ENCODE measurements at regions not wholly inside any gene's neighbourhood (a gene's known extent, or its start where the extent isn't known, plus 50 kb on each side); places are given as distances from the start of the nearest gene placed in this dataset.

DNA sequence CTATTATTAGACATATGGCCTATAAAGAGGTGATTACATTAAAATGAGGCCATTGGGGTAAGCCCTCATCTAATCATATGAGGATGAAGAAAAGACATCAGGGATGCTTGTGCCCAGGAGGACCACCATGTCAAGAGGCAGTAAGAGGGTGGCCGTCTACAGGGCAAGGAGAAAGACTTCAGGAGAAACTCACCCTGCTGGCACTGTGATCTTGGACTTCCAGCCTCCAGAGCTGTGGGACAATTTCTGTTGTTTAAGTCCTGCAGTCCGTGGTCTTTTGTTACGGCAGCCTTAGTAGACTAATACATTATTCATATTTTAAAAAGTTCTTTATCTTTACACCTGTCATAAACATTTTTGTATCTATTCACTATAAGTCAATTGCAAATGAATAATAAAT lies 290.0 kb downstream of the PRL start:
- Histone ChIP-seq H3K4me1 (ENCODE audit: control insufficient read depth in 1 of 2, insufficient read depth in 2 of 2, low read length in 2 of 2) (no peaks in the 10 kb centered on the region), H3K9me3 (ENCODE audit: control insufficient read depth, low read length) (no peaks in the 10 kb centered on the region), H3K4me3 (ENCODE audit: low read length in 2 of 2) (no peak overlapping the region), H3K27me3 (ENCODE audit: control insufficient read depth in 1 of 2, insufficient read depth in 2 of 2, low read length in 1 of 2) (no peaks in the 10 kb centered on the region), H3K27ac (ENCODE audit: low read depth in 1 of 2, low read length in 2 of 2) (no peak overlapping the region), H3K36me3 (ENCODE audit: control insufficient read depth in 1 of 2, insufficient read depth in 2 of 2, low read length in 1 of 2) (no peaks in the 10 kb centered on the region)
- ATAC-seq (ENCODE audit: low FRiP score) (no peak), DNase-seq (no peak)
- intact Hi-C loops (cut with DNase I) = no loop called here
- WGBS, 2 donors = 81 to 97% methylated on average over 3 of the region's 3 CpGs

GRCh38 chr6:22007469-22007868 lies 289.4 kb downstream of the PRL start:
- 77 to 80% methylated on average over 3 of the region's 3 CpGs for WGBS, 2 donors
- no peak for DNase-seq
- intact Hi-C loops (cut with DNase I) = no loop called here

GRCh38 chr6:22008248-22008836 lies 288.5 kb downstream of the PRL start:
- no peaks in the 10 kb centered on the region for H3K36me3 ChIP-seq (ENCODE audit: control insufficient read depth in 1 of 2, insufficient read depth in 2 of 2, low read length in 1 of 2)
- DNase-seq (no peak), ATAC-seq (ENCODE audit: low FRiP score) (no peak)
- WGBS, 2 donors = 39 to 47% methylated on average over 3 of the region's 3 CpGs
- H3K27me3 ChIP-seq (ENCODE audit: control insufficient read depth in 1 of 2, insufficient read depth in 2 of 2, low read length in 1 of 2) = no peaks in the 10 kb centered on the region
- no peaks in the 10 kb centered on the region for H3K9me3 ChIP-seq (ENCODE audit: control insufficient read depth, low read length)
- H3K27ac ChIP-seq (ENCODE audit: low read depth in 1 of 2, low read length in 2 of 2) = no peak overlapping the region
- H3K4me1 ChIP-seq (ENCODE audit: control insufficient read depth in 1 of 2, insufficient read depth in 2 of 2, low read length in 2 of 2) = no peaks in the 10 kb centered on the region
- H3K4me3 ChIP-seq (ENCODE audit: low read length in 2 of 2) = no peak overlapping the region
- intact Hi-C loops (cut with DNase I) = no loop called here

More at GRCh38 chr6:22007469-22007868, 289.4 kb downstream of the PRL start:
- no peak overlapping the region for H3K27ac ChIP-seq (ENCODE audit: low read depth in 1 of 2, low read length in 2 of 2)
- no peaks in the 10 kb centered on the region for H3K27me3 ChIP-seq (ENCODE audit: control insufficient read depth in 1 of 2, insufficient read depth in 2 of 2, low read length in 1 of 2)
- H3K36me3 ChIP-seq (ENCODE audit: control insufficient read depth in 1 of 2, insufficient read depth in 2 of 2, low read length in 1 of 2) = no peaks in the 10 kb centered on the region
- no peak for ATAC-seq (ENCODE audit: low FRiP score)
- H3K4me1 ChIP-seq (ENCODE audit: control insufficient read depth in 1 of 2, insufficient read depth in 2 of 2, low read length in 2 of 2) = no peaks in the 10 kb centered on the region
- no peaks in the 10 kb centered on the region for H3K9me3 ChIP-seq (ENCODE audit: control insufficient read depth, low read length)
- H3K4me3 ChIP-seq (ENCODE audit: low read length in 2 of 2) = no peak overlapping the region

DNA sequence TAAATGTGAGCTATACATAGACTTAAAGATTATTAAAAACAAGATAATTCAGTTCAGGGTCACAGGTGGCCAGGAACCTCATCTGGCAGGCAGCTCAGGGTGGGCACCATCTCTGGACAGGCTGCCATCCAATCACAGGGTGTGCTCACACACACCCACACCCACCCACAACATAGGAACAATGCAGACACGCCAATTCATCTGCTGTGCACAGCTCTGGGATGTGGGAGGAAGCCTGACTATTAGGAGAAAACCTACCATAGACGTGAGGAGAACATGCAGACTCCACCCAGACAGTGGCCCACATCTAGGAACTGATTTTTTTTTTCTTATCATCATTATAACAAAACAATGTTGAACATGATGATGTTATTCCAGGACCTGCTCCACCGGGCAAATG lies 286.7 kb downstream of the PRL start:
- H3K4me1 ChIP-seq (ENCODE audit: control insufficient read depth in 1 of 2, insufficient read depth in 2 of 2, low read length in 2 of 2) = no peaks in the 10 kb centered on the region
- no peak for DNase-seq
- no peaks in the 10 kb centered on the region for H3K36me3 ChIP-seq (ENCODE audit: control insufficient read depth in 1 of 2, insufficient read depth in 2 of 2, low read length in 1 of 2)
- H3K27ac ChIP-seq (ENCODE audit: low read depth in 1 of 2, low read length in 2 of 2) = no peak overlapping the region
- H3K9me3 ChIP-seq (ENCODE audit: control insufficient read depth, low read length) = no peaks in the 10 kb centered on the region
- no peak for ATAC-seq (ENCODE audit: low FRiP score)
- H3K27me3 ChIP-seq (ENCODE audit: control insufficient read depth in 1 of 2, insufficient read depth in 2 of 2, low read length in 1 of 2) = no peaks in the 10 kb centered on the region
- 60 to 70% methylated on average over 3 of the region's 3 CpGs for WGBS, 2 donors
- intact Hi-C loops (cut with DNase I) = no loop called here
- H3K4me3 ChIP-seq (ENCODE audit: low read length in 2 of 2) = no peak overlapping the region

DNA sequence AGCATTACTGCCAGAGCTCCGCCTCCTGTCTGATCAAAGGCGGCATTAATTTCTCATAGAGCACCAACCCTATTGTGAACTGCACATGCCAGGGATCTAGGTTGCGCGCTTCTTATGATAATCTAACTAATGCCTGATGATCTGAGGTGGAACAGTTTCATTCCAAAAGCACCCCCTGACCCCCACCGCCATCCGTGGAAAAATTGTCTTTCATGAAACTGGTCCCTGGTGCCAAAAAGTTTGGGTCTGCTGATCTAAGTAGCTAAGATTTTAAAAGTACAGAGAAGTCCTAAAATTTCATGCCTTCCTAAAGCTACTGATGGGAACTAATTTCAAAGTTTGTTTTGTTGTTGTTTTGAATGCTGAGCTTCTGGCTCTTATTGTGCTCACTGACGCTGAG lies 281.6 kb downstream of the PRL start:
- no peaks in the 10 kb centered on the region for H3K27me3 ChIP-seq (ENCODE audit: control insufficient read depth in 1 of 2, insufficient read depth in 2 of 2, low read length in 1 of 2)
- H3K4me1 ChIP-seq (ENCODE audit: control insufficient read depth in 1 of 2, insufficient read depth in 2 of 2, low read length in 2 of 2) = no peaks in the 10 kb centered on the region
- no peak overlapping the region for H3K4me3 ChIP-seq (ENCODE audit: low read length in 2 of 2)
- intact Hi-C loops (cut with DNase I) = no loop called here
- DNase-seq = no peak
- H3K27ac ChIP-seq (ENCODE audit: low read depth in 1 of 2, low read length in 2 of 2) = no peak overlapping the region
- H3K9me3 ChIP-seq (ENCODE audit: control insufficient read depth, low read length) = no peaks in the 10 kb centered on the region
- WGBS, 2 donors = 91 to 92% methylated on average over 7 of the region's 7 CpGs
- H3K36me3 ChIP-seq (ENCODE audit: control insufficient read depth in 1 of 2, insufficient read depth in 2 of 2, low read length in 1 of 2) = no peaks in the 10 kb centered on the region
- no peak for ATAC-seq (ENCODE audit: low FRiP score)

GRCh38 chr6:22015944-22016343 lies 280.9 kb downstream of the PRL start:
- 97 to 99% methylated on average over 5 of the region's 5 CpGs for whole genome bisulfite sequencing, 2 donors
- ATAC-seq (ENCODE audit: low FRiP score) (no peak), DNase-seq (no peak)
- no peaks in the 10 kb centered on the region for H3K9me3 ChIP-seq (ENCODE audit: control insufficient read depth, low read length)
- no peak overlapping the region for H3K4me3 ChIP-seq (ENCODE audit: low read length in 2 of 2)
- H3K4me1 ChIP-seq (ENCODE audit: control insufficient read depth in 1 of 2, insufficient read depth in 2 of 2, low read length in 2 of 2) = no peaks in the 10 kb centered on the region
- H3K27ac ChIP-seq (ENCODE audit: low read depth in 1 of 2, low read length in 2 of 2) = no peak overlapping the region
- no peaks in the 10 kb centered on the region for H3K27me3 ChIP-seq (ENCODE audit: control insufficient read depth in 1 of 2, insufficient read depth in 2 of 2, low read length in 1 of 2)
- H3K36me3 ChIP-seq (ENCODE audit: control insufficient read depth in 1 of 2, insufficient read depth in 2 of 2, low read length in 1 of 2) = peaks cover 0 to 2% of the 10 kb centered on the region in 2 donors
- intact Hi-C loops (cut with DNase I) = no loop called here

DNA sequence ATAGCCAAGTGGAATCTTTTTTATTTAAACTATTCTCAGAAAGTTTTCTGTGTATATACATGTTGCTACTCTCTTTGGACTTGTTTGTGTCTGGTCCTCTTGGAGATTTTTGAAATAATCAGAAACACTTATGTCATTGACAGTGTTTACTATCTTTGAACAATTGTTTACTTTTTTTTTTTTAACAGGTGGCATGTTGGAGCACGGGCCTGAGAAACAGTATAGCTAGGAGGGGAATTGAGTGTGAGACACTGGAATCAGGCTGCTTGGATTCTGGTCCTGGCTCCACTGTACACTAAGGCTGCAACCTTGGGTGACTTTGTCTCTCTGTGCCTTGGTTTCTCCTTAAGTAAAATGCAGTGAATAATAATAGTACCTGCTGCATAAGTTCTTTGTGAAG lies 279.6 kb downstream of the PRL start:
- H3K4me3 ChIP-seq (ENCODE audit: low read length in 2 of 2) = no peak overlapping the region
- H3K4me1 ChIP-seq (ENCODE audit: control insufficient read depth in 1 of 2, insufficient read depth in 2 of 2, low read length in 2 of 2) = no peaks in the 10 kb centered on the region
- intact Hi-C loops (cut with DNase I) = no loop called here
- peaks cover 0 to 6% of the 10 kb centered on the region in 2 donors for H3K36me3 ChIP-seq (ENCODE audit: control insufficient read depth in 1 of 2, insufficient read depth in 2 of 2, low read length in 1 of 2)
- no peak overlapping the region for H3K27ac ChIP-seq (ENCODE audit: low read depth in 1 of 2, low read length in 2 of 2)
- ATAC-seq (ENCODE audit: low FRiP score) (no peak), DNase-seq (no peak)
- H3K27me3 ChIP-seq (ENCODE audit: control insufficient read depth in 1 of 2, insufficient read depth in 2 of 2, low read length in 1 of 2) = no peaks in the 10 kb centered on the region
- peaks cover 2% of the 10 kb centered on the region for H3K9me3 ChIP-seq (ENCODE audit: control insufficient read depth, low read length)
- WGBS, 2 donors = 67 to 77% methylated on average over 1 of the region's 1 CpG

GRCh38 chr6:22017766-22018165 lies 279.1 kb downstream of the PRL start:
- ATAC-seq (ENCODE audit: low FRiP score) = no peak
- intact Hi-C loops (cut with DNase I) = no loop called here
- Histone ChIP-seq H3K9me3 (ENCODE audit: control insufficient read depth, low read length) (peaks cover 2% of the 10 kb centered on the region), H3K27ac (ENCODE audit: low read depth in 1 of 2, low read length in 2 of 2) (no peak overlapping the region), H3K4me3 (ENCODE audit: low read length in 2 of 2) (no peak overlapping the region), H3K36me3 (ENCODE audit: control insufficient read depth in 1 of 2, insufficient read depth in 2 of 2, low read length in 1 of 2) (peaks cover 0 to 6% of the 10 kb centered on the region in 2 donors), H3K27me3 (ENCODE audit: control insufficient read depth in 1 of 2, insufficient read depth in 2 of 2, low read length in 1 of 2) (no peaks in the 10 kb centered on the region), H3K4me1 (ENCODE audit: control insufficient read depth in 1 of 2, insufficient read depth in 2 of 2, low read length in 2 of 2) (no peaks in the 10 kb centered on the region)
- no peak for DNase-seq
- WGBS, 2 donors = 71 to 78% methylated on average over 4 of the region's 4 CpGs

- no peak overlapping the region for H3K27ac ChIP-seq (ENCODE audit: low read depth in 1 of 2, low read length in 2 of 2)
- no peaks in the 10 kb centered on the region for H3K4me1 ChIP-seq (ENCODE audit: control insufficient read depth in 1 of 2, insufficient read depth in 2 of 2, low read length in 2 of 2)
- no peaks in the 10 kb centered on the region for H3K27me3 ChIP-seq (ENCODE audit: control insufficient read depth in 1 of 2, insufficient read depth in 2 of 2, low read length in 1 of 2)
- H3K9me3 ChIP-seq (ENCODE audit: control insufficient read depth, low read length) = peaks cover 2% of the 10 kb centered on the region
- no peak for DNase-seq
- intact Hi-C loops (cut with DNase I) = no loop called here
- H3K4me3 ChIP-seq (ENCODE audit: low read length in 2 of 2) = no peak overlapping the region
- peaks cover 0 to 6% of the 10 kb centered on the region in 2 donors for H3K36me3 ChIP-seq (ENCODE audit: control insufficient read depth in 1 of 2, insufficient read depth in 2 of 2, low read length in 1 of 2)
- ATAC-seq (ENCODE audit: low FRiP score) = no peak
- 98 to 100% methylated on average over 5 of the region's 5 CpGs for WGBS, 2 donors
Measured at GRCh38 chr6:22019857-22020256, 277.0 kb downstream of the PRL start.

Measured in aorta (tissue), 5 donors.